ENCODE measurements at regions not wholly inside any gene's neighbourhood (a gene's known extent, or its start where the extent isn't known, plus 50 kb on each side); places are given as distances from the start of the nearest gene placed in this dataset.

DNA sequence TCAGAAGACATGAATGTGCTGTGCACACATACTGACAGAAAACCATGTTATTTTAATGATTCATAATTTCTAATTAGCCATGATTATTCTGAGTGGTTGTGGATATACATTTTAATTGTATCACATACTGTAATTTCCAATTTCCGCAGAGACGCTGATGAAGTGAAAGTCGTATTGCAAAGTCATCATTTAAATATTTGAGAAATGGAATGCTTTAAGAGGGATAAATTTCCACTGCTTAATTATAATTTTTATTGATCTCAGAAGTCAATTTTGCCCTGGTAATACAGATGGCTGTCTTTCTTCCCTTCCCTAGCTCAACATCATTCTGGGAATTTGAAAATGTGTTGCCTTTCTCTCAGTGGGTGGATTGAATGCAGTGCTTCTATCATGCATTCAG lies 819.3 kb downstream of the ROBO2 start:
- Mint-ChIP-seq H3K9me3 (peaks cover 0 to 4% (median 1%) of the 10 kb centered on the region in 7 donors), H3K27ac (no peak overlapping the region), H3K4me1 (no peaks in the 10 kb centered on the region), H3K27me3 (ENCODE audit: low read depth in 3 of 3) (no peaks in the 10 kb centered on the region), H3K4me3 (no peak overlapping the region), H3K36me3 (no peaks in the 10 kb centered on the region)
- intact Hi-C loops (cut with micrococcal nuclease): no loop called here
- TF ChIP-seq, protein P1, sequence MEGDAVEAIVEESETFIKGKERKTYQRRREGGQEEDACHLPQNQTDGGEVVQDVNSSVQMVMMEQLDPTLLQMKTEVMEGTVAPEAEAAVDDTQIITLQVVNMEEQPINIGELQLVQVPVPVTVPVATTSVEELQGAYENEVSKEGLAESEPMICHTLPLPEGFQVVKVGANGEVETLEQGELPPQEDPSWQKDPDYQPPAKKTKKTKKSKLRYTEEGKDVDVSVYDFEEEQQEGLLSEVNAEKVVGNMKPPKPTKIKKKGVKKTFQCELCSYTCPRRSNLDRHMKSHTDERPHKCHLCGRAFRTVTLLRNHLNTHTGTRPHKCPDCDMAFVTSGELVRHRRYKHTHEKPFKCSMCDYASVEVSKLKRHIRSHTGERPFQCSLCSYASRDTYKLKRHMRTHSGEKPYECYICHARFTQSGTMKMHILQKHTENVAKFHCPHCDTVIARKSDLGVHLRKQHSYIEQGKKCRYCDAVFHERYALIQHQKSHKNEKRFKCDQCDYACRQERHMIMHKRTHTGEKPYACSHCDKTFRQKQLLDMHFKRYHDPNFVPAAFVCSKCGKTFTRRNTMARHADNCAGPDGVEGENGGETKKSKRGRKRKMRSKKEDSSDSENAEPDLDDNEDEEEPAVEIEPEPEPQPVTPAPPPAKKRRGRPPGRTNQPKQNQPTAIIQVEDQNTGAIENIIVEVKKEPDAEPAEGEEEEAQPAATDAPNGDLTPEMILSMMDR (IDR thresholded peaks at IDR 0.05): no peak
- no peaks in the 10 kb centered on the region for H3K4me1 ChIP-seq (ENCODE audit: control insufficient read depth in 1 of 2, insufficient read depth in 2 of 2, low read length in 2 of 2)
- DNase-seq: no peak
- no CpG with 5 or more reads among the region's 3 CpGs for WGBS (ENCODE audit: insufficient coverage)
- H4K20me1 ChIP-seq (ENCODE audit: insufficient read depth, low read length): no peaks in the 10 kb centered on the region
- H3K79me2 ChIP-seq (ENCODE audit: insufficient read depth, low read length): no peaks in the 10 kb centered on the region
- no peak overlapping the region for H3K27ac ChIP-seq (ENCODE audit: low read depth in 1 of 2, low read length in 2 of 2)
- no peaks in the 10 kb centered on the region for H3K27me3 ChIP-seq (ENCODE audit: control insufficient read depth in 2 of 2, insufficient read depth in 2 of 2, low read length in 2 of 2)
- H3K36me3 ChIP-seq (replicated peaks in 1 of 2; ENCODE audit: control insufficient read depth in 1 of 2, insufficient read depth in 2 of 2, low read length in 2 of 2): no peaks in the 10 kb centered on the region
- no peak overlapping the region for H3K4me3 ChIP-seq (replicated peaks in 1 of 3; ENCODE audit: low read depth in 2 of 3, low read length in 3 of 3)
- no peaks in the 10 kb centered on the region for H3K9me3 ChIP-seq (replicated peaks in 1 of 2; ENCODE audit: control insufficient read depth in 1 of 2, insufficient read depth in 1 of 2, low read length in 2 of 2)
- H3K9ac ChIP-seq (ENCODE audit: insufficient read depth, low read length, poor library complexity, severe bottlenecking): no peak overlapping the region
- H2AFZ ChIP-seq (ENCODE audit: insufficient read depth, low read depth, low read length, poor library complexity, severe bottlenecking): no peak overlapping the region
- no peak overlapping the region for H3K4me2 ChIP-seq (replicated peaks; ENCODE audit: extremely low read depth, low read length, poor library complexity, severe bottlenecking)

DNA sequence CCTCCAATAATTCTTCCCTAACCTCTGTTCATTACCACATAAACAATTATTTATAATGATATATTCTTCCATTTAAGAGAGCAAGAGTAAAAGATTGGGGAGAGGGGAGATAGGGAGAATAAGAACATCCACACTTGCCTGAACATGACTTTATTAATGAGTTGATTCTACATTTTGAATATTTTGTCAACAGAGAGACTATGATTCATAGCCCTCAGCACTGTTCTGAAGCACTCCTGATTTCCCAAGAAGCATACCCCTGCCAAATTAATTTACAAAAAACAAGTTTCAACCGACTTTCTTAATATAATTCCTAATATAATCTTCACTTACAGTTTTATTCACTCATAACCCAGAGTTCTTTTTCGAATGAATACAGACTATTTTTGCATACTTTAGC lies 828.8 kb downstream of the ROBO2 start:
- H3K27me3 ChIP-seq (ENCODE audit: control insufficient read depth in 2 of 2, insufficient read depth in 2 of 2, low read length in 2 of 2): no peaks in the 10 kb centered on the region
- Mint-ChIP-seq H3K4me3 (no peak overlapping the region), H3K4me1 (no peaks in the 10 kb centered on the region), H3K36me3 (no peaks in the 10 kb centered on the region), H3K27ac (no peak overlapping the region), H3K9me3 (peaks cover 0 to 10% (median 2%) of the 10 kb centered on the region in 7 donors), H3K27me3 (ENCODE audit: low read depth in 3 of 3) (no peaks in the 10 kb centered on the region)
- intact Hi-C loops (cut with micrococcal nuclease): no loop called here
- H4K20me1 ChIP-seq (ENCODE audit: insufficient read depth, low read length): no peaks in the 10 kb centered on the region
- no peak overlapping the region for H3K4me3 ChIP-seq (replicated peaks in 1 of 3; ENCODE audit: low read depth in 2 of 3, low read length in 3 of 3)
- TF ChIP-seq, protein P1 (IDR thresholded peaks at IDR 0.05): no peak
- no peak overlapping the region for H3K9ac ChIP-seq (ENCODE audit: insufficient read depth, low read length, poor library complexity, severe bottlenecking)
- no peak for DNase-seq
- no peak overlapping the region for H3K4me2 ChIP-seq (replicated peaks; ENCODE audit: extremely low read depth, low read length, poor library complexity, severe bottlenecking)
- no peak overlapping the region for H3K27ac ChIP-seq (ENCODE audit: low read depth in 1 of 2, low read length in 2 of 2)
- H3K79me2 ChIP-seq (ENCODE audit: insufficient read depth, low read length): no peaks in the 10 kb centered on the region
- no CpG with 5 or more reads among the region's 2 CpGs for WGBS (ENCODE audit: insufficient coverage)
- no peaks in the 10 kb centered on the region for H3K4me1 ChIP-seq (ENCODE audit: control insufficient read depth in 1 of 2, insufficient read depth in 2 of 2, low read length in 2 of 2)
- H3K36me3 ChIP-seq (replicated peaks in 1 of 2; ENCODE audit: control insufficient read depth in 1 of 2, insufficient read depth in 2 of 2, low read length in 2 of 2): no peaks in the 10 kb centered on the region
- no peak overlapping the region for H2AFZ ChIP-seq (ENCODE audit: insufficient read depth, low read depth, low read length, poor library complexity, severe bottlenecking)
- peaks cover 4% of the 10 kb centered on the region in 2 donors for H3K9me3 ChIP-seq (replicated peaks in 1 of 2; ENCODE audit: control insufficient read depth in 1 of 2, insufficient read depth in 1 of 2, low read length in 2 of 2)

Data from CD14-positive monocyte (primary cell).